Pulmonary artery endothelial cell (primary cell): ENCODE measurements at regions not wholly inside any gene's neighbourhood (a gene's known extent, or its start where the extent isn't known, plus 50 kb on each side); places are given as distances from the start of the nearest gene placed in this dataset.
"Not testable (repeated sequence)": the region's sequence is repeated elsewhere in the genome, so short reads cannot be mapped to it uniquely, and the experiment has no call there.

Source experiments
- DNase-seq: peaks from one replicate; pipeline ENCODE4 v3.0.0-alpha.2; 2011; ENCODE audit warnings: low read depth, low spot score

DNA sequence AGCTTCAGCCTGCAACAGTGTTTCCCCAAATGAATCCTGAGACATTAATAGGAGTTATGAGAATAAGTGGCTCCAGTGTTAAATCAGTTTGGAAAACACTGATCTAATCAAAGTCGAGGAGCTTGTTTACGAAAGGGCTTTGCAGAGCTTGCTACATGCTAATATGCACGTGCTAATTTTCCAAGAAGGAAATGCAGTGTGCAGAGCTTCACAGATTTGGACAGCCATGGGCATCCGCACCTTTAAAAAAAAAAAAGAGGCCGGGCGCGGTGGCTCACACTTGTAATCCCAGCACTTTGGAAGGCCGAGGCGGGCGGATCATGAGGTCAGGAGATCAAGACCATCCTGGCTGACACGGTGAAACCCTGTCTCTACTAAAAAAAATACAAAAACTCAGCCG is 79.7 kb upstream of the LMO2 start:
- DNase-seq = not testable (repeated sequence)

DNA sequence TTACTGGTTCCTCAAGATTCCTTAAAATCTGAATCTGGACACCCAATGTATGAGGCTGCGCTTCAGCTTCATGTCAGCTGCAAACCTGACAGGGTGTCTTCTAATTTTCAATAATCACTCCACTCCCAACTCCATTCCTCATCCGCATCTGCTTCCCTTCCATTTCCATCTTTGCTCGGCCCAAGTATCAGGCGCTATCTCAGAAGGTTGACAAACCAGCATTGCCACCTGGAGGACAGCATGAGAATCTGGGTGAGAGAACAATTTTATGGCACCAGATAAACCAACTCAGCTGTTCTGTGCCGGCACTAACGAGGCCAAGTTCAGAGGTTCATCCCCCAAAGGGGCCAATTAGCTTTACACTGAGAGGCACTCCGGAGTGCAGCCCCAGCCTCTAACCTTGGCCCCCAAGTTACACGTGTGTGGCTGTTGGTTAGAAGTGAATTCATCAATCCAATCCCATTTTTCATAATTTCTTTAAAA is 79.1 kb upstream of the LMO2 start:
- DNase-seq = peak; percentile 27

DNA sequence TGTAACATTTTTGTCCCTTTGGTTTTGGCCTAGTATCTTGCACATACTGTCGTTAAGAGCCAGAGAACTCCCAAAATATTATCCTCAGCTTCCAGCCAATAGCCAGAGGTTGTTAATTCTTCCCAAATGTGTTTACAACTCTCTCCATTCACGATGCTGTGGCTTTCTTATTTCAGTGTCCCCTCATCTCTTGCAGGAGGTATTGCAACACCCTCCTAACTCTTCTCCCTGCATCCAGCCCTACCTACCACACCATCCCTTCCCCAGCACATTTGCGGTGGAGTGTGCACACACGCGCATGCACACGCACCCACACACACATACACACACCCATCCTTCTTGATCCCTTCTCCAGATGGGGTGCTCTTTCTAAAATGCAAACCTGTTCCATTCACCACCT is 75.6 kb upstream of the LMO2 start:
- DNase-seq = no peak

DNA sequence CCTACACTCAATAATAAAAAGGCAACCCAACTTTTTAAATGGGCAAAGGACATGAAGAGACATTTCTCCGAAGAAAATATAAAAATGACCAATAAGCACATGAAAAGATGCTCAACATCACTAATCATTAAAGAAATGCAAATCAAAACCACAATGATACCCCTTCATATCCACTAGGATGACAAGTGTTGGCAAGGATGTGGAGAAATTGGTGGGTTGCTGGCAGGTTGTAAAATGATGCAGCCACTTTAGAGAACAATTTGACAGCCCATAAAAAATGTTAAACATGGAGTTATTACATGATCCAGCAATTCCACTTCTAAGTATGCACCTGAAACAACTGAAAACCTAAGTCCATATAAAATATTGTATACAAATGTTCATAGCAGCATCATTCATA is 73.2 kb upstream of the LMO2 start:
- DNase-seq = no peak

DNA sequence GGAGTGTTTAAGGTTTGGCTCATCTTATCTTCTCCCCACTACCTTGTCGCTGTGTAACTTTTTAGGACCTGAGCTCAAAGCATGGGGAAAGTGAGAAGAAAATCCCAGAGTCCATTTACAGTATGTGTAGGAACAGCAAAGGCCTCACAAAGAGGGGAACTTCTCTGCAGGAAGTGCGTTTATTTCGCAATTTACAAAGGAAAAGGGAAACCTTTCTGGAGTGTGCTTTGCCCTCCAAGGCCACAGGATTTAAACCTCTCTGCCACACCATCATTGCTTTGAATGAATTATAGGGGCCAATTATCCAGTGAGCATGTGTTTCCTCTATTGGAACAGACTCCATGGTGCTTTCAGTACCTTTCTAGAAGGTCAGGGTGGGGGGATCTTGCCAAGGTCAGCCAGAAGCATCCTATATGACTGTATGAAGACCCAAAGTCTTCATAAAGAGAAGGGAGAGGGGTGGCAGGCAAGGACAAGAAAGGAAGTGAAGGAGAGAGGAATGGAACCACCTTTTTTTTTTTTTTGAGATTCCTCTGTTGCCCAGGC is 68.1 kb upstream of the LMO2 start:
- DNase-seq = no peak

DNA sequence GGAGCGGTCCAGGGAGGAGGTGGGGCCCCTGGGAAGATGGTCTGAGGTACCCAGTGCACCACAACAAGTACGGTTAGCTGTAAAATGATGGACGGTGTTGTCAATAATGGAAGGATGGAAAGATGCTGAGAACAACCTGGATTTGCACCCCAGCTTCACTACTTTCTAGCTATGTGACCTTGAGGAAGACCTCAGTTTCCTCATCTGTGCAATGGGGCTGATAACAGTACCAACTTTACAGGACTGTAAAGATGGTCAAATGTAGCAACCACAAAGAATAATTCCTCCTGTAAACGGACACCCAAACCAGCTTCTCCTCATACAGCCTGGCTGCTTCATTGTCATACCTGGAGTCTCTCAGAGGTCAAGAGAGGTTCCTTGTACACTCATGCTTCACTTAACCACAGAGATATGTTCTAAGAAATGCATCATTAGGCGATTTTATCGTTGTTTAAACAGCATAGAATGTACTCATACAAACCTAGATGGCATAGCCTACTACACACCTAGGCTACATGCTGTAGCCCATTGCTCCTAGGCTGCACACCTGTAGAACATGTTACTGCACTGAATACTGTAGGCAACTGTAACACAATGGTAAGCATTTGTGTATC is 65.5 kb upstream of the LMO2 start:
- DNase-seq = no peak

DNA sequence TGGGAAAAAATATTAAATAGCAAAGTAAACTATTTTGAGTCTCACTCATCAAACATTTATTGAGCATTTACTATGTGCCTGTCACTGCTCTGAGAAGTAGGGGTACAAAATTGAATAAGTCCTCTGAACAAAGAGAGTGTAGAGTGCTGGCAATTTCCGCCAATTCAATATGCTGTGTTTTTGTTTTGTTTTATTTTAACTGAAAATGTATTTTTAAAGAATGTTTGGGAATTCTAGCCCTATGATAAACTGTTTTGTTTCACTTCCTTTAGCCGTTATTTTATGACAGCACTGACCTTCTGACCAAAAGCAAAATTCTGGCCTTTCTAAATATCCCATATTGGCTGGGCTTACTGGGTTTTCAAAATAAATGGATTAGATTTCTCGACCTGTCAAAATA is 64.7 kb upstream of the LMO2 start:
- DNase-seq = no peak

DNA sequence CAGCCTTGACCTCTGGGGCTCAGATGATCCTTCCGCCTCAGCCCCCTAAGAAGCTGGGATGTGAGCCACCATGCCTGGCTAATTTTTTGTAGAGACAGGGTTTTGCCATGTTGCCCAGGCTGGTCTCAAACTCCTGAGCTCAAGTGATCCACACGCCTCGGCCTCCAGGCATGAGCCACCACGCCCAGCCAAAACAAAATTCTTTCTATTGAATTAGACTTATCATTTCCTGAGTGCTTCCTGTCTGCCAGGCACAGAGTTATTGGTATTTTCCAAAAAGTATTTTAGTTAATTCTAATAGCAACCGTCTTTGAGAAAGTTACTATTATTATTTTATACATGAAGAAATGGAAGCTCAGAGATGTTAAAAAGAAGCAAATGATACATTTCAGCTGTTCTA is 61.4 kb upstream of the LMO2 start:
- DNase-seq = no peak

DNA sequence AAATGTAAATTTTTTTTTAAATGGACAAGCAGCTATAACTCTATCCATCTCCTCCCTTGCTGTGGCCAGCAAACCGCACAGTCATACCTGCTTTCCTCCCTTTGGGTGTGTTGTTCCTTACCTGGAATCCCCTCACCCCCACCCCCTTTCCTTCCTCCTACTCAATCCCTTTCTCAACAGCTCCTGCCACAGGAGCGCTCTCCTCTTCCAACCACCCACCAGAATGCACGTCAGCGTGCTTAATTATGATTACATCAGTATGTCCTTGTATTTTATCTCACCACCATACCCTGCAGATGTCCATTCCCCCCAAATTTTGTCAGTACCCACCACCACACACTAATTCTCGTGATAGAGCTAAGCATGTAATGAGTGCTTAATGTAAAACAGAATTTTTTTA is 60.9 kb upstream of the LMO2 start:
- no peak for DNase-seq

DNA sequence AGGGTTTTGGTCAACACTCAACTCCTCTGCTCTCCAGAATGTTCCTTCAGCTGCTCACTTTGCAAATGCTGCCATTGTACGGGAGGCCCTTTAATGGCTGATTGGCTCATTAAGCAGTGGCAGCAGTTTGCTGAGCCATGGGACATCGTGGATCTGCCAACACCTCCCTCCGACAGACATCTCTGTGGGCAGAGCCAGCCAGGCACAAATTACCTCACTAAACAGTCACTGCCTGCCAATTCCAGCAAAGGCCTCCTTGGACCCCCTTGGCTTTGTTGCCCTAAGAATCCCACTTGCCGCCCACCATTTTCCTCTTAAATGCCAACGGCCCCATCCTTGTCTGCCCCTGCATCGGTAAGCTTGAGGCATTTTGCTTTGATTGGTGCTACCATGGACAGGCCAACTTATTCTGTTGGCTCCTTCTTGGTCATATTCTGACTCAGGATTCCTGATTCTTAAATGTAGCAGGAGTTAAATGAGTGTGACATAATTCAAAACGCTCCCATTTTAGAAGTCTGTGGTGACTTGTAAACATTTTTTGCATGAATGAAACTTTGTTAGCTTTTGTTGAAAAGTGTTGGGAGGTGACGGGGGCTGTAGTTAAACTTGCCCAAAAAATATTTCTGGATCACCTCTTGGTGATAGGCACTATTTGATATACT is 57.5 kb upstream of the LMO2 start:
- DNase-seq = no peak

DNA sequence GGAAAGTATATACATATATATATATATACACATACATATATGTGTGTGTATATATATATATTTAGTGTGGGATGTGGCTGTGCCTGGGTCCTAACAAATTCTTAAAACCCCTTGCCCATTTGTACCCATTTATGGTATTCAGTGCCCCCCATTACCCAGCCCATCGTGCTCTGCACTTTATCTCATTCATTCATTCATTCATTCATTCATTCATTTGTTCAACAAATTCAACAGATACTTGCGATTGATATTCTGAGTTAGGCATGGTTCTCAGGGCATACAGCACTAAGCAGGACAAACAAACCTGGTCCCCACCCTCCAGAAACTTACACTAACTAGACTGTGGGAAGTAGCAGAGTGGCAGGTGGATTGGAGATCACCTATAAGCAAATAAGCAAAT is 56.6 kb upstream of the LMO2 start:
- no peak for DNase-seq

DNA sequence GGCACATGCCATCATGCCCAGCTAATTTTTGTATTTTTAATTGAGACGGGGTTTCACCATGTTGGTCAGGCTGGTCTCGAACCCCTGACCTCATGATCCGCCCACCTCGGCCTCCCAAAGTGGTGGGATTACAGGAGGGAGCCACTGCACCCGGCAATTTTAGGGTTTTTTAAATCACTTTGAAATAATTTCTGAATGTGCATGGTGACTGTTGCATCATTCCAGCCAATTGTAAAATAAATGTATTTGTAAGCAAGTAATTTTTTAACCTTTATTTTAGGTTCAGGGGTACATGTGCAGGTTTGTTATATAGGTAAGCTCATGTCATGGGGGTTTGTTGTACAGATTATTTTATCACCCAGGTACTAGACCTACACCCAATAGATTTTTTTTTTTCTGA is 56.0 kb upstream of the LMO2 start:
- not testable (repeated sequence) for DNase-seq

DNA sequence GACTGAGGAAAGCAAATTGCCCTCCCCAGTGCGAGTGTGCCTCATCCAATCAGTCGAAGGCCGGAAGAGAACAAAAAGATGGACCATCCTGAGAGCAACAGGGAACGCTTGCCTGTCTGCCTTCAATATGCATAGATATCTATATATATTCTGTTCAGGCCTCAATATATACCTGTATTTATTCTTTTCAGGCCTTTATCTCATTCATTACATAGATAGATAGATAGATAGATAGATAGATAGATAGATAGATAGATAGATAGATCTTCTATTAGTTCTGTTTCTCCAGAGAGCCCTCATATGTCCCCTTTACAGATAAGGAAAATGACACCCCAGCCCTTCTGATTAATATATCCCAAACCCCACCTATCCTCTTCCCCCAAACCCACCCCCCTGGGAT is 55.1 kb upstream of the LMO2 start:
- no peak for DNase-seq

DNA sequence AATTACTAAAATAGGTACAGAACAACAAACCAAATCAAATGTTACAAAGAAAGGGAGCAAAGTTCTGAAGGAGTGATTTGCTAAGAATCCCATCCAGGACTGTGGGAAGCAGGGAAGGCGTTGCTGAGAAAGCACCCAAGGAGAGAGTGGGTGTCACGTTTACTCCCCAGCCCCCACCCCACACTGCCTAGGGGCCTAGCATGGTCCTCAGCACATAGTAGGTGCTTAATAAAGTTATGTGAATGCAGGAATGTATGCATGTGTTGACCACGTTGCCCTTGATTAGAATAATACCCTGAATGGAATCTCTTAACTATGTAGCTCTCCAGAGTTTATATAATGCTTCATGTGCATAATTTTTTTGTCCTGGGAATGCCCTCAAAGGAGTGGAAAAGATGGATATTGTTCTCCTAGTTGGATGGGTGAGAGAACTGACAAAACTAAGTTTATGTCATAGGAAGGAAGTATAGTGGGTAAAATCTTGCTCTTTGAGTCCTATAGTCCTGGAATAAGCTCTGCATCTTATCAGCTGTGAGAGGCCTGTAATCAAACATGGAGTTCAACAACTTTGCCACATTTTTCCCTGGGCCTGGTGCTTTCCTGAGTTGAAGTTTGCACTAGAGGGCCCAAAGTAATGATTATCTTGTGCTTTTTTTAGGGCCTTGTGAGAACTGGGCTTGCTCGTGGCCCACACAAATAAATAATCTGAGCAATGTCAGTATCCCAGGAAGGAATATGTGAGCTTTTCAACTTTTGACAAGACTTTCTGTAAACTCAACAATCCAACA is 53.8 kb upstream of the LMO2 start:
- no peak for DNase-seq

DNA sequence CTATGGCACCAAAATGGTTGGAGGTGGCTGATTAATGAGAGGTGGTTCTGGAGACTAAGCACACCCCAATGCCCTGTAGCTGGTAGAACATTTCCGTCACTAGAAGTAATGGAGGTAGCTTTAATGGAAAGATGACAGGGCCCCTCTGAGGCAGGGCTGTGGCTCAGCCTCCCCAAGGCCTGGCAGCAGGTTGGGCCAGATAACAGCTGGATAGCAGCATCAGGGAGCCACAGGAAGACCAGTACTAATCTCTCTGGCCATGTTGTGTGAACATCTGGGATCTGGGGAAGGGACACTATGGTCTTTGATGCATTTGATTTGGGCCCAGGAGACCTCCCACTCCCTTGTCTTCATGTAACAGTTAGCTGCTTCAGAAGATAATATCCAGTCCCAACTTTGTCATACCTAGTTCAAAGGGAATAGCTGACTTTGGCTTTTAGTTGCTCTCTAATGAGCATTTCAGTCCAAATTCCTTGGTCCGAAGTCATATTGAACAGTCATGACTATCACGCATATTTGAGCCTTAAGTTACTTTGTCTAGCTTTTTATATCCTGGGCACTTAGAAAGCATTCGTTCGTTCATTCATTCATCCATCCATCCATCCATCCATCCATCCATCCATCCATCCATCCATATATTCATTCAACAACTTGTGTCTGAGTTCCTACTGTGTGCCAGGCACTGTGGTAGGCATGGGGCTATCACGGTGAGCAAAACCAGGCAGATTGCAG is 53.0 kb upstream of the LMO2 start:
- DNase-seq = no peak

DNA sequence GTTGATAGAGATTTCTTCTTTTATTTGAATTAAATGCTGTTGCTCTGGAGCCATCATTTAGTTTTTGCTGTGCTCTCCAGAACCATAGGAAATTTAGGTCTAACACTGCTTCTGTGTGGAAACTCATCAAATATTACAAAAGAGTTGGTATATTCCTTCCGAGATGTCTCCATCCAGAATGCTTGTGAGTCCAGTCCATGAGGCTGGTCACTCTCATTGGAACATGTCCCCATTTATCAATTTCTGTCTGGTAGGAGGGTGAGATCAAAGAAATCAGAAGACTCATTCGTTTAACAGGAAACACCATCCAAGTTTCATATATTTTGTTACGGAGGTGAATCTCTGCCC is 52.4 kb upstream of the LMO2 start:
- DNase-seq = no peak

DNA sequence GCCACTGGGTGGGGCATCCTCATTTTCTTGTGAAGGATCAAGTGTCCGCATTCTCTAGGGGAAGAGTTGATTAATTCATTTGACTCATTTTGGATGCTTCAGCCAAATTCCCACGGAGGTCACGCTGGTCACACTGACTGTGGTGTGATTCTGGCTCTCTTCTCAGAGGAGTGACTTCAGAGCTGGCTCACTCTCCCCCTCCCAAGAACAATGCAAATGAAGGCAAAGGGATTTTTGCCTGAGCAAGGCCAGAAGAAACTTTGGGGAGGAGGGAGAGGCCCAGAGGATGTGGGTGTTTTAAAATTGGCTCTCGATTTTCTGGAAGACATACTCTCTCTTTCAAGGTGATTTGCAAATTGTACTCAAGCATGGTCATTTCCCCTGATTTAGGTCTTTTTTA is 51.1 kb upstream of the LMO2 start:
- DNase-seq = peak; percentile 60

DNA sequence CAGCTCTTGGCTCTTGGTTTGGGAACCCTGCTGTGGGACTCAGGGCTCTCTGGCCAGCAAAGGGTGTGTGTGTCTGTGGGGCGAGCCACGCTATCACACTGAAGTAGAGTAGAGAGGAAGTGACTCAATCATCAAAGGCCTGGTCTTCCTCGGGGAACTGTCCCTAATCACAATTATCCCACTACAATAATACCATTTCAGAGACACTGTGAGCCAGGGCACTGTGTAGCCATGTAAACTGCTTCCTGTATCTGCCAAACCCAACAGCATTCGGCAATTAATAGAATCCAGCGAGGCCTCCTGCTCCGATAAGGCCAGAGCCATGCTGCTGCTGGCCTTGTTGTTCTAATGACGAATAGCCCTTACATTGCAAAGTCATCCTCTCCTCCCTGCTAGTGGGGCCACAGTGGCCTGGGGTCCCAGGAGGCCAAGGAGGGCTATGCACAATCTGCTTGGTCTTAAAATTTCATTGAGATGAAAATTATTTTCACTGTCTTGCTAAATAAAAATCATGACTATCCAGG is 49.8 kb upstream of the LMO2 start:
- peak; percentile 29 for DNase-seq
